Mesenchymal stem cell (in vitro differentiated cells and primary cell): ENCODE measurements at regions not wholly inside any gene's neighbourhood (a gene's known extent, or its start where the extent isn't known, plus 50 kb on each side); places are given as distances from the start of the nearest gene placed in this dataset.
A peak's percentile ranks its signal among the peaks of the same experiment; 100 is the strongest.

Experiments used
- DNase-seq: peaks from one replicate; pipeline ENCODE4 v3.0.0-alpha.2; 2013
- H2AFZ ChIP-seq: one replicate; pipeline ENCODE4 v1.6.1; 2013; ENCODE audit warnings: low read depth, mild to moderate bottlenecking, control low read depth, inconsistent platforms, low read length, moderate library complexity
- H2AK5ac ChIP-seq: 2 replicates; pipeline ENCODE4 v1.6.1; 2013; ENCODE audit warnings: low read length, moderate library complexity, mild to moderate bottlenecking, inconsistent platforms; ENCODE audit not compliant: severe bottlenecking
- H2BK120ac ChIP-seq: one replicate; pipeline ENCODE4 v1.6.1; 2013; ENCODE audit warnings: low read depth, mild to moderate bottlenecking, inconsistent platforms, low read length, moderate library complexity
- H2BK12ac ChIP-seq, 2 experiments: one replicate each; pipeline ENCODE4 v1.6.1; 2013; ENCODE audit warnings: inconsistent platforms in 2 of 2, low read length in 2 of 2, mild to moderate bottlenecking in 2 of 2, moderate library complexity in 2 of 2, control low read depth in 1 of 2
- H2BK15ac ChIP-seq: one replicate; pipeline ENCODE4 v1.6.1; 2013; ENCODE audit warnings: mild to moderate bottlenecking, low read depth, inconsistent platforms; ENCODE audit not compliant: poor library complexity, severe bottlenecking
- H2BK5ac ChIP-seq: 2 replicates; pipeline ENCODE4 v1.6.1; 2013; ENCODE audit warnings: low read depth, mild to moderate bottlenecking, low read length, control low read depth, inconsistent platforms; ENCODE audit not compliant: poor library complexity, severe bottlenecking
- H3K14ac ChIP-seq, 2 experiments: one replicate each; pipeline ENCODE4 v1.6.1; 2013; ENCODE audit warnings: inconsistent platforms in 2 of 2, low read length in 2 of 2, control low read depth in 1 of 2, mild to moderate bottlenecking in 1 of 2, moderate library complexity in 1 of 2
- H3K18ac ChIP-seq, 2 experiments: one replicate each; pipeline ENCODE4 v1.6.1; 2013; ENCODE audit warnings: inconsistent platforms in 2 of 2, low read length in 2 of 2, control low read depth in 1 of 2, low read depth in 1 of 2, mild to moderate bottlenecking in 1 of 2
- H3K23ac ChIP-seq, 2 experiments: one replicate each; pipeline ENCODE4 v1.6.1; 2013; ENCODE audit warnings: inconsistent platforms in 2 of 2, low read length in 2 of 2, mild to moderate bottlenecking in 2 of 2, moderate library complexity in 2 of 2, control low read depth in 1 of 2
- H3K27ac ChIP-seq: 2 replicates; pipeline ENCODE4 v1.5.1; 2013; ENCODE audit warnings: mild to moderate bottlenecking, moderate library complexity, low read length, control low read depth, inconsistent platforms; ENCODE audit not compliant: poor library complexity, severe bottlenecking
- H3K27me3 ChIP-seq, 2 experiments: 2 replicates each; pipeline versions ENCODE4 v1.6.1 to v1.7.0; 2013; ENCODE audit warnings: low read length in 2 of 2, mild to moderate bottlenecking in 2 of 2, moderate library complexity in 2 of 2, control low read depth in 1 of 2, inconsistent platforms in 1 of 2; ENCODE audit not compliant: control insufficient read depth in 1 of 2, insufficient read depth in 1 of 2
- H3K36me3 ChIP-seq, 2 experiments: 2 replicates each; pipeline versions ENCODE4 v1.6.1 to v1.7.0; 2013; ENCODE audit warnings: low read length in 2 of 2, control low read depth in 1 of 2, inconsistent platforms in 1 of 2, low read depth in 1 of 2, mild to moderate bottlenecking in 1 of 2; ENCODE audit not compliant: insufficient read depth in 2 of 2, control insufficient read depth in 1 of 2
- H3K4ac ChIP-seq, 2 experiments: one replicate each; pipeline ENCODE4 v1.6.1; 2013; ENCODE audit warnings: inconsistent platforms in 2 of 2, low read length in 2 of 2, mild to moderate bottlenecking in 2 of 2, moderate library complexity in 2 of 2, control low read depth in 1 of 2, low read depth in 1 of 2
- H3K4me1 ChIP-seq: 2 replicates; pipeline ENCODE4 v1.6.1; 2013; ENCODE audit warnings: low read depth, low read length, control low read depth; ENCODE audit not compliant: control insufficient read depth, insufficient read depth
- H3K4me2 ChIP-seq: 2 replicates; pipeline ENCODE4 v1.6.1; 2013; ENCODE audit warnings: low read length, mild to moderate bottlenecking, inconsistent platforms; ENCODE audit not compliant: poor library complexity, severe bottlenecking
- H3K4me3 ChIP-seq, 2 experiments: 2 replicates each; pipeline versions ENCODE4 v1.5.1 to v1.7.0; 2013; ENCODE audit warnings: low read length in 2 of 2, mild to moderate bottlenecking in 2 of 2, control low read depth in 1 of 2, low read depth in 1 of 2; ENCODE audit not compliant: insufficient read depth in 1 of 2
- H3K79me1 ChIP-seq: replicated peaks from 2 replicates; pipeline ENCODE4 v1.6.1; 2013; ENCODE audit warnings: mild to moderate bottlenecking, control low read depth, low read length, inconsistent platforms; ENCODE audit not compliant: poor library complexity, severe bottlenecking
- H3K9ac ChIP-seq: 2 replicates; pipeline ENCODE4 v1.7.0; 2013; ENCODE audit warnings: mild to moderate bottlenecking, low read length, moderate library complexity
- H3K9me3 ChIP-seq: 2 replicates; pipeline ENCODE4 v1.7.0; 2013; ENCODE audit warnings: mild to moderate bottlenecking, low read length; ENCODE audit not compliant: control insufficient read depth
- H4K8ac ChIP-seq: one replicate; pipeline ENCODE4 v1.6.1; 2013; ENCODE audit warnings: inconsistent platforms, mild to moderate bottlenecking, low read length, moderate library complexity
- H4K91ac ChIP-seq: one replicate; pipeline ENCODE4 v1.6.1; 2013; ENCODE audit warnings: mild to moderate bottlenecking, low read length, inconsistent platforms
- WGBS: methylation state at CpG from one replicate; pipeline ENCODE4 v1.1.7; 2013; ENCODE audit warnings: mixed read lengths; 5-methylcytosine and 5-hydroxymethylcytosine counted together

DNA sequence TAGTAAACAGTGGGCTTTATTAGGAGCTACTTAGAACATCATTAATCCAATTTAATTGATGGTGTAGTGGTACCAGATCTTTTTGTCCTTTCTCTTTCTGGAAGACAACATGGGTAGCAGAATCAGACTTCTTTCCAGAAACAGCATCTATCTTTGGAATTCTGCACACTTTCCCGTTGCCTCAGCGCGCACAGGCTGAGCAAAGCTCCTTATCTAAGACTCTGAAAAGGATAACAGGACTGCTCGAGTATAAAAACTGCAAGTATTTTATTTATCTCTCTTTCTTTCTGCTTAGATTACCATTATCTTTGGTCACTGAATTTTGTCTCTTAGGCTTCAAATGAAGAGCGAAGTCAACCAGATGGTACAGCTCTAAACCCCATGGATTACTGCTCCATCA is 191.7 kb downstream of the DHX15 start:
- no peak overlapping the region for H3K18ac ChIP-seq
- no peak overlapping the region for H2AK5ac ChIP-seq
- no peak overlapping the region for H2AFZ ChIP-seq
- H3K14ac ChIP-seq: no peak overlapping the region
- no peak overlapping the region for H4K8ac ChIP-seq
- H3K27ac ChIP-seq: no peak overlapping the region
- no peak overlapping the region for H4K91ac ChIP-seq
- no peak overlapping the region for H2BK120ac ChIP-seq
- H2BK12ac ChIP-seq: no peak overlapping the region
- H3K9ac ChIP-seq: no peak overlapping the region
- no peak overlapping the region for H3K23ac ChIP-seq
- no peak for DNase-seq
- no peak overlapping the region for H3K4me3 ChIP-seq
- no peak overlapping the region for H2BK15ac ChIP-seq
- H3K36me3 ChIP-seq: no peaks in the 10 kb centered on the region
- WGBS: 98% methylated on average over 5 of the region's 5 CpGs
- H3K4me1 ChIP-seq: no peaks in the 10 kb centered on the region
- no peak overlapping the region for H2BK5ac ChIP-seq
- no peaks in the 10 kb centered on the region for H3K79me1 ChIP-seq
- H3K9me3 ChIP-seq: no peaks in the 10 kb centered on the region
- H3K27me3 ChIP-seq: no peaks in the 10 kb centered on the region
- no peak overlapping the region for H3K4me2 ChIP-seq
- H3K4ac ChIP-seq: no peak overlapping the region

DNA sequence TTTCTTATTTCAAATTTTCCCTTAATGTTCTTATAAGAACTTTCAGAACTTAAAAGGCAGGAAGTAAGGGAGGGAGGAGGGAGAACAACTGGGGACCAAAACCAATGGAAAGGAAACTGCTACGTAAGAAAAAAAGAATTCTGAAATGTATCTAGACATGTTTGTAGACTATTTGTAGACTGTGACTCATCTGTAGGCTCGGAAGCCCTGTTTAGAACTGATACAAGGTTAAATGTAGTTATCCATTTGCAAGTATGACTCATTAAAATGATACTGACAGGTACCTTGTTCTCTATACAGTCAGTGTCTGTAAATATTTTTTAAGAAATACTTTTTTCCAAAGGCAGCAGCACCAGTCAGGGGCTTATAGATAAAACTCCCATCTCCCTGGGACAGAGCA is 202.0 kb downstream of the DHX15 start:
- Histone ChIP-seq H3K27me3 (no peaks in the 10 kb centered on the region), H3K4me3 (no peak overlapping the region), H4K8ac (no peak overlapping the region), H4K91ac (no peak overlapping the region), H3K4me2 (no peak overlapping the region), H3K18ac (no peak overlapping the region), H2BK5ac (no peak overlapping the region), H2AFZ (no peak overlapping the region), H3K9me3 (no peaks in the 10 kb centered on the region), H2BK15ac (no peak overlapping the region), H2BK12ac (no peak overlapping the region), H3K79me1 (no peaks in the 10 kb centered on the region), H3K14ac (no peak overlapping the region), H3K23ac (no peak overlapping the region), H3K4ac (no peak overlapping the region), H3K36me3 (no peaks in the 10 kb centered on the region), H3K4me1 (peaks cover 4% of the 10 kb centered on the region), H3K27ac (peak overlapping the region; percentile 31), H3K9ac (no peak overlapping the region), H2BK120ac (no peak overlapping the region), H2AK5ac (peak overlapping the region; percentile 91)
- peak; percentile 10 for DNase-seq
- whole genome bisulfite sequencing: 25% methylated on average over 1 of the region's 2 CpGs

DNA sequence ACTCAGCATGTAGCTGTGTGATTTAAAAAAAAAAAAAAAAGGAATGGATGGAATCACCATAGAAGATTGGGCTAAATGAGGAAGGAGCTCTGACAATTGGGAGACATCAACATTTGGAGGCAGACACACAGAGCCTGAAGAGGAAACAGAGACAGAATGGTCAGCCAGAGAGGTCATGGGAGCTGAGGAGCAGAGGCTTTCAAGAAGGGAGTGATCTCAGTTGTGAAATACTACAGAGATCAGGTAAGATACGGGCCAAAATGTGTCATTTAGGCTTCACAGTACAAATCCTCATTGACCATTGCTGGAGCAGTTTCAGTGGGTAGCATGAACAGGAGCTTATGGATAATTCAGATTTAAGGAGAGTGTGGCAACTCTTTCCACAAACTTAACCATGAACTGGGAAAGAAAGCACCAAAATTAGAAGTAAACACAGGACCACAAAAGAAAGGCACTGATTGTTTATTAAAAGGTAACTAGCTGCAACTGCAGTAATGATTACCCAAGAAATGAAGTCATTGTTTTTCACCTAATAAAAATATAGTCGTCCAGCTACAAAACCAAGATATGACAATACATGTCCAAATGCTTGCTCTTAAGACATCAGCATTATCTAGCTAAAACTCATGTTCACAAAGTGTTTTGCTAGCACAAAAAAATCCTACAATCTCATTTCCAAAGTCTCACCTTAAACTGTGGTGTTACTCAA is 203.2 kb downstream of the DHX15 start:
- H2BK120ac ChIP-seq: no peak overlapping the region
- WGBS: 79% methylated on average over 2 of the region's 2 CpGs
- H3K14ac ChIP-seq: no peak overlapping the region

DNA sequence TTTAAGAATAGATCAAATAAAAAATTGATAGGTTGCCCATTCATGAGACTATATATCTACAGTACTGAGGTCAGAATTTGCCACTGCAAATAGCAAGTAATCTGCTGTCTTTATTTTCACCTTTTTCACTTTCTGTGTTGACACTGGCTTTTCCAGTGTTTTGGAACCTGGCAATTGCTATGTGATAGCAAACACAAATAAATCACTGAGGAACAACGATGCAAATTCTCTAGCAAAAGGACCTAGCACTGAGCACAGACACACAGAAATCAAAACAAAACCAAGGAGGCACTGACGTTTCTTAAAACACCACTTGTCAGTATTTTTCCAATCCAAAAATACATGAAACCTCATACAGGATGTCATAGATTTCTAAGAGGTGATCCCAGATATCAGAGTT is 210.7 kb downstream of the DHX15 start:
- Histone ChIP-seq H3K14ac (no peak overlapping the region), H3K27me3 (peaks cover 0 to 5% of the 10 kb centered on the region in 2 experiments), H3K18ac (no peak overlapping the region), H3K79me1 (no peaks in the 10 kb centered on the region), H3K4me1 (no peaks in the 10 kb centered on the region), H3K4me3 (no peak overlapping the region), H3K23ac (no peak overlapping the region), H3K36me3 (no peaks in the 10 kb centered on the region), H4K91ac (no peak overlapping the region), H2BK15ac (no peak overlapping the region), H2AFZ (no peak overlapping the region), H2BK12ac (no peak overlapping the region), H3K4ac (no peak overlapping the region), H3K9ac (no peak overlapping the region), H3K27ac (no peak overlapping the region), H3K9me3 (no peaks in the 10 kb centered on the region), H2BK120ac (no peak overlapping the region), H3K4me2 (no peak overlapping the region), H2AK5ac (no peak overlapping the region), H4K8ac (no peak overlapping the region), H2BK5ac (no peak overlapping the region)
- WGBS: 37% methylated on average over 2 of the region's 2 CpGs
- no peak for DNase-seq

More for the DNA sequence above, 203.2 kb downstream of the DHX15 start:
- Histone ChIP-seq H3K4ac (no peak overlapping the region), H2AK5ac (peak overlapping the region; percentile 81), H4K8ac (no peak overlapping the region), H4K91ac (no peak overlapping the region), H3K18ac (no peak overlapping the region), H2BK12ac (no peak overlapping the region), H3K27ac (no peak overlapping the region), H2BK5ac (no peak overlapping the region), H3K9me3 (no peaks in the 10 kb centered on the region), H3K36me3 (no peaks in the 10 kb centered on the region), H3K4me2 (no peak overlapping the region), H3K4me1 (peaks cover 4% of the 10 kb centered on the region), H3K27me3 (no peaks in the 10 kb centered on the region), H3K4me3 (no peak overlapping the region), H2AFZ (no peak overlapping the region), H3K79me1 (no peaks in the 10 kb centered on the region), H2BK15ac (no peak overlapping the region), H3K9ac (no peak overlapping the region), H3K23ac (no peak overlapping the region)
- DNase-seq: no peak
